Endothelial cell of umbilical vein (primary cell): ENCODE measurements at regions not wholly inside any gene's neighbourhood (a gene's known extent, or its start where the extent isn't known, plus 50 kb on each side); places are given as distances from the start of the nearest gene placed in this dataset.

ENCODE experiments used
- BruUV-seq: library from RNA; stranded (reverse); fragments of 400-500 nt; replicated peaks from 2 replicates; lab custom pipeline; 2021; lab: Mats Ljungman, UMichigan
- CTCF ChIA-PET: fragments of 300-600, 350-600 bp; sonication (Branson Sonifier 250); formaldehyde crosslinking; loops from one replicate; lab custom pipeline; 2021; ENCODE audit warnings: antibody characterized with exemption, inconsistent platforms; lab: Charles Lee
- POLR2A ChIA-PET: fragments of 300-600, 350-600 bp; sonication (Branson Sonifier 250); formaldehyde crosslinking; loops from one replicate; lab custom pipeline; 2021; ENCODE audit warnings: antibody characterized with exemption, inconsistent platforms; lab: Charles Lee
- DNase-seq: peaks from one replicate; pipeline ENCODE4 v3.0.0-alpha.2; 2011; ENCODE audit warnings: low read depth, low spot score
- FAIRE-seq: peaks from 2 replicates; lab custom pipeline; 2011; peaks lifted over from hg19 to GRCh38; lab: Jason Lieb, UNC
- H2AFZ ChIP-seq: 2 replicates; pipeline ENCODE4 v1.6.0; 2012; ENCODE audit warnings: low read depth, low read length, control low read depth, inconsistent platforms
- H3K27ac ChIP-seq: 2 replicates; pipeline ENCODE4 v1.5.1; 2011; ENCODE audit warnings: low read depth, mild to moderate bottlenecking, control low read depth, low read length, moderate library complexity; ENCODE audit not compliant: insufficient read depth
- H3K27me3 ChIP-seq, 2 experiments: 2 replicates each; pipeline versions ENCODE4 v1.6.0 to v1.6.1; 2011; ENCODE audit warnings: low read length in 2 of 2, mixed read lengths in 1 of 2; ENCODE audit not compliant: control insufficient read depth in 2 of 2, insufficient read depth in 2 of 2
- H3K36me3 ChIP-seq, 2 experiments: 2 replicates in 1 of 2; 3 replicates in 1 of 2; pipeline ENCODE4 v1.5.1; 2011; ENCODE audit warnings: low read length in 2 of 2, mild to moderate bottlenecking in 1 of 2, moderate library complexity in 1 of 2; ENCODE audit not compliant: control insufficient read depth in 2 of 2, insufficient read depth in 2 of 2; ENCODE audit errors: extremely low read depth in 1 of 2
- H3K4me1 ChIP-seq: 3 replicates; pipeline ENCODE4 v1.5.1; 2011; ENCODE audit warnings: mild to moderate bottlenecking, low read length; ENCODE audit not compliant: control insufficient read depth, insufficient read depth; ENCODE audit errors: extremely low read depth
- H3K4me2 ChIP-seq: 2 replicates; pipeline ENCODE4 v1.6.1; 2011; ENCODE audit warnings: low read length, control low read depth, mixed read lengths; ENCODE audit not compliant: insufficient read depth
- H3K4me3 ChIP-seq, 3 experiments: fragments of 200-600 bp in 1 of 3; sonication (generic), shearing (Covaris generic) in 1 of 3; replicated peaks in 1 of 3; 2 replicates each; pipeline ENCODE4 v1.5.1; 2011 to 2016; ENCODE audit warnings: control low read depth in 3 of 3, low read length in 3 of 3, mild to moderate bottlenecking in 2 of 3, inconsistent platforms in 1 of 3, low read depth in 1 of 3, moderate library complexity in 1 of 3; ENCODE audit not compliant: insufficient read depth in 1 of 3
- H3K79me2 ChIP-seq: 2 replicates; pipeline ENCODE4 v1.6.0; 2012; ENCODE audit warnings: low read length, inconsistent platforms; ENCODE audit not compliant: control insufficient read depth, insufficient read depth
- H3K9ac ChIP-seq: replicated peaks from 2 replicates; pipeline ENCODE3; 2011; ENCODE audit warnings: low read length, control low read depth; ENCODE audit not compliant: insufficient read depth; ENCODE audit errors: extremely low read depth
- H3K9me1 ChIP-seq: replicated peaks from 3 replicates; pipeline ENCODE4 v1.6.0; 2011; ENCODE audit warnings: mild to moderate bottlenecking, low read length; ENCODE audit not compliant: control insufficient read depth, insufficient read depth; ENCODE audit errors: extremely low read depth
- H3K9me3 ChIP-seq: replicated peaks from 2 replicates; pipeline ENCODE4 v1.5.1; 2012; ENCODE audit warnings: low read length, inconsistent platforms; ENCODE audit not compliant: control insufficient read depth, insufficient read depth
- H4K20me1 ChIP-seq: replicated peaks from 2 replicates; pipeline ENCODE3; 2011; ENCODE audit warnings: mild to moderate bottlenecking, low read length; ENCODE audit not compliant: control insufficient read depth, insufficient read depth; ENCODE audit errors: extremely low read depth
- CTCF ChIP-seq, 2 donors: IDR thresholded peaks; 1 replicate in 1 of 2; 2 replicates in 1 of 2; pipeline ENCODE4 v1.5.1; 2011; ENCODE audit warnings: low read length in 2 of 2, mild to moderate bottlenecking in 2 of 2, moderate library complexity in 2 of 2, control low read depth in 1 of 2, inconsistent platforms in 1 of 2, low read depth in 1 of 2; ENCODE audit not compliant: insufficient read depth in 1 of 2; ENCODE audit errors: extremely low read depth in 1 of 2
- EZH2 ChIP-seq: IDR thresholded peaks from 2 replicates; pipeline ENCODE4 v1.6.1; 2012; ENCODE audit warnings: borderline replicate concordance, low read depth, mild to moderate bottlenecking, moderate library complexity, low read length, inconsistent platforms; ENCODE audit not compliant: severe bottlenecking
- FOS ChIP-seq: IDR thresholded peaks from 2 replicates; pipeline ENCODE4 v1.6.1; 2011; ENCODE audit warnings: mild to moderate bottlenecking, low read length, moderate library complexity, borderline replicate concordance; ENCODE audit not compliant: insufficient read depth
- GATA2 ChIP-seq: IDR thresholded peaks from 2 replicates; pipeline ENCODE4 v1.7.0; 2011; ENCODE audit warnings: low read depth, mild to moderate bottlenecking, moderate library complexity, mixed read lengths, low read length; ENCODE audit not compliant: insufficient read length, insufficient read depth
- JUN ChIP-seq: IDR thresholded peaks from 2 replicates; pipeline ENCODE4 v1.6.1; 2011; ENCODE audit warnings: borderline replicate concordance, low read depth; ENCODE audit not compliant: insufficient read length, insufficient read depth
- MYC ChIP-seq: IDR thresholded peaks from one replicate; pipeline ENCODE4 v1.6.1; 2011; ENCODE audit warnings: mild to moderate bottlenecking, low read depth, low read length
- POLR2A ChIP-seq: IDR thresholded peaks from 2 replicates; pipeline ENCODE4 v1.6.1; 2012; ENCODE audit warnings: low read depth, mild to moderate bottlenecking, control low read depth, low read length
- POLR2AphosphoS5 ChIP-seq: IDR thresholded peaks from 2 replicates; pipeline ENCODE4 v1.6.1; 2012; ENCODE audit warnings: low read depth, mild to moderate bottlenecking, control low read depth, low read length, moderate library complexity; ENCODE audit not compliant: insufficient read depth
- dilution Hi-C: fragments of 300-500 bp; cut with MboI; formaldehyde crosslinking; loops from one replicate; pipeline ENCODE4 v1.15.0; 2019; ENCODE audit warnings: low sequenced_read_pairs; ENCODE audit not compliant: extremely low pct_ligation_motif_present
- intact Hi-C: fragments of 100-400 bp; cut with micrococcal nuclease; formaldehyde crosslinking; loops from one replicate; pipeline ENCODE4 v1.10.0; 2022
- TF ChIP-seq, protein P1 (sequence below): IDR thresholded peaks from 2 replicates; pipeline ENCODE4 v1.6.1; 2011; ENCODE audit not compliant: insufficient read depth, insufficient read length

DNA sequence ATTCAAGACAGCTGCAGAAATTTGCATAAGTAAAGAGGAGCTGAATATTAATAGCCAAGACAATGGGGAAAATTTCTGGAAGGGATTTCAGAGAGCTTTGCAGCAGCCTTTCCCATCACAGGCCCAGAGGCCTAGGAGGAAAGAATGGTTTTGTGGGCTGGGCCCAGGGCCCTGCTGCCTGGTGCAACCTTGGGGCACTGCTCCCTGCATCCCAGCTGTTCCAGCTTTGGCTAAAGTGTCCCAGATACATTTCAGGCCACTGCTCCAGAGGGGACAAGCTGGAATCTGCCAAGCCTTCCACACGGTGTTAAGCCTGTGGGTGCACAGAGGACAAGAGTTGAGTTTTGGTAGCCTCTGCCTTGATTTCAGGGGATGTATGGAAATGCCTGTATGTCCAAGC, 185.6 kb upstream of the SFRP2 start:
- no peaks in the 10 kb centered on the region for H3K9me3 ChIP-seq
- intact Hi-C loops (no loop called here), dilution Hi-C loops (no loop called here)
- H3K4me2 ChIP-seq: no peak overlapping the region
- no peaks in the 10 kb centered on the region for H3K27me3 ChIP-seq
- POLR2A ChIA-PET: no interaction called here
- H3K9ac ChIP-seq: no peak overlapping the region
- no TSS peak for BruUV-seq
- no peak overlapping the region for H2AFZ ChIP-seq
- DNase-seq (no peak), FAIRE-seq (no peak)
- CTCF ChIA-PET: no interaction called here
- H3K79me2 ChIP-seq: no peaks in the 10 kb centered on the region
- no peak overlapping the region for H3K4me3 ChIP-seq
- no peak overlapping the region for H3K27ac ChIP-seq
- no peaks in the 10 kb centered on the region for H3K9me1 ChIP-seq
- no peaks in the 10 kb centered on the region for H3K4me1 ChIP-seq
- H4K20me1 ChIP-seq: no peaks in the 10 kb centered on the region
- H3K36me3 ChIP-seq: no peaks in the 10 kb centered on the region
- no peak for TF ChIP-seq CTCF (IDR thresholded peaks at IDR 0.05; ENCODE audit: extremely low read depth in 1 of 2, insufficient read depth in 1 of 2, low read depth in 1 of 2, low read length in 2 of 2)
- no peak for TF ChIP-seq JUN
- TF ChIP-seq GATA2: no peak
- no peak for TF ChIP-seq EZH2
- TF ChIP-seq MYC: no peak
- TF ChIP-seq POLR2A: no peak
- no peak for TF ChIP-seq POLR2AphosphoS5
- TF ChIP-seq, protein P1, sequence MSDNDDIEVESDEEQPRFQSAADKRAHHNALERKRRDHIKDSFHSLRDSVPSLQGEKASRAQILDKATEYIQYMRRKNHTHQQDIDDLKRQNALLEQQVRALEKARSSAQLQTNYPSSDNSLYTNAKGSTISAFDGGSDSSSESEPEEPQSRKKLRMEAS: no peak
- TF ChIP-seq FOS: no peak
